ENCODE measurements at regions not wholly inside any gene's neighbourhood (a gene's known extent, or its start where the extent isn't known, plus 50 kb on each side); places are given as distances from the start of the nearest gene placed in this dataset.

- no peak for TF ChIP-seq CTCF (conservative IDR thresholded peaks at IDR 0.05)
- peaks cover 2% of the 10 kb centered on the region for H3K27me3 Mint-ChIP-seq
- H3K4me3 Mint-ChIP-seq: no peak overlapping the region
- no peak for DNase-seq (ENCODE audit: extremely low spot score, unreplicated experiment)
- peaks cover 7% of the 10 kb centered on the region for H3K9me3 Mint-ChIP-seq
- peaks cover 3% of the 10 kb centered on the region for H3K4me1 Mint-ChIP-seq (ENCODE audit: unreplicated experiment)
- no peaks in the 10 kb centered on the region for H3K36me3 Mint-ChIP-seq
- no peak overlapping the region for H3K27ac Mint-ChIP-seq
Measured at GRCh38 chr16:49939495-49939894, 83.6 kb upstream of the ZNF423 start.

GRCh38 chr16:49940464-49941224, 84.4 kb upstream of the CNEP1R1 start:
- no peak for DNase-seq (ENCODE audit: extremely low spot score, unreplicated experiment)
- Mint-ChIP-seq H3K4me3 (no peak overlapping the region), H3K9me3 (peaks cover 7% of the 10 kb centered on the region), H3K27ac (no peak overlapping the region), H3K27me3 (no peaks in the 10 kb centered on the region), H3K36me3 (no peaks in the 10 kb centered on the region), H3K4me1 (ENCODE audit: unreplicated experiment) (no peaks in the 10 kb centered on the region)
- TF ChIP-seq CTCF (conservative IDR thresholded peaks at IDR 0.05): no peak

- peaks cover 6% of the 10 kb centered on the region for H3K9me3 Mint-ChIP-seq
- H3K36me3 Mint-ChIP-seq: no peaks in the 10 kb centered on the region
- no peak for TF ChIP-seq CTCF (conservative IDR thresholded peaks at IDR 0.05)
- H3K27me3 Mint-ChIP-seq: no peaks in the 10 kb centered on the region
- H3K4me1 Mint-ChIP-seq (ENCODE audit: unreplicated experiment): no peaks in the 10 kb centered on the region
- DNase-seq (ENCODE audit: extremely low spot score, unreplicated experiment): no peak
- H3K4me3 Mint-ChIP-seq: no peak overlapping the region
- no peak overlapping the region for H3K27ac Mint-ChIP-seq
Measured at GRCh38 chr16:49944221-49944620, 80.8 kb upstream of the CNEP1R1 start.

- H3K9me3 Mint-ChIP-seq: peaks cover 6% of the 10 kb centered on the region
- TF ChIP-seq CTCF (conservative IDR thresholded peaks at IDR 0.05): no peak
- no peak for DNase-seq (ENCODE audit: extremely low spot score, unreplicated experiment)
- H3K4me3 Mint-ChIP-seq: peak overlapping the region; percentile 30
- no peaks in the 10 kb centered on the region for H3K27me3 Mint-ChIP-seq
- H3K4me1 Mint-ChIP-seq (ENCODE audit: unreplicated experiment): no peaks in the 10 kb centered on the region
- H3K36me3 Mint-ChIP-seq: no peaks in the 10 kb centered on the region
- H3K27ac Mint-ChIP-seq: peak overlapping the region; percentile 69
Measured at GRCh38 chr16:49947907-49948678, 76.9 kb upstream of the CNEP1R1 start.

- H3K9me3 Mint-ChIP-seq: peaks cover 6% of the 10 kb centered on the region
- no peaks in the 10 kb centered on the region for H3K27me3 Mint-ChIP-seq
- no peaks in the 10 kb centered on the region for H3K4me1 Mint-ChIP-seq (ENCODE audit: unreplicated experiment)
- TF ChIP-seq CTCF (conservative IDR thresholded peaks at IDR 0.05): no peak
- no peak for DNase-seq (ENCODE audit: extremely low spot score, unreplicated experiment)
- no peak overlapping the region for H3K27ac Mint-ChIP-seq
- H3K36me3 Mint-ChIP-seq: no peaks in the 10 kb centered on the region
- H3K4me3 Mint-ChIP-seq: no peak overlapping the region
Measured at GRCh38 chr16:49951574-49952195, 73.3 kb upstream of the CNEP1R1 start.
